ENCODE measurements at regions not wholly inside any gene's neighbourhood (a gene's known extent, or its start where the extent isn't known, plus 50 kb on each side); places are given as distances from the start of the nearest gene placed in this dataset.

- no peak for DNase-seq (ENCODE audit: extremely low read depth, low read depth, low spot score)
Measured at GRCh38 chrX:39117101-39117500, 315.8 kb downstream of the MID1IP1 start.

GRCh38 chrX:39121903-39122302, 320.6 kb downstream of the MID1IP1 start:
- no peak for DNase-seq (ENCODE audit: extremely low read depth, low read depth, low spot score)

DNA sequence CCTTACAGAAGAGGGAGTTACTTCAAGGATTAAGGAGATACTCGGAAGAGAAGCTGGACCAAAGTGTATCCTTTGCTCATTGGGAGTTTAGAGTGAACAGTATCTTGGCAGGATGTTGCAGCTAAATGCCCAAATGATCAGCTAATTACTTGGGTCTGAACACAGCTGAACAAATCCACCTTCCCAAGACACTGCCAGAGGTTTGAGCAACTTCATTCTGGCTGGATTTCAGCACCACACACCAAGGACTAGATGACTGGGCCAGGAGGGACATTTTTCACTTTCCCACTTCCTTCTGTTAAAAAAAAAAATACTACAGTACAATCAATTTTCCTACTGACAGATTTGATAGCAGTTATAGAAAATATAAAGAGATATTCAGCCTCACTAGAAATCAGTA, 324.6 kb downstream of the MID1IP1 start:
- DNase-seq (ENCODE audit: extremely low read depth, low read depth, low spot score) = no peak

DNA sequence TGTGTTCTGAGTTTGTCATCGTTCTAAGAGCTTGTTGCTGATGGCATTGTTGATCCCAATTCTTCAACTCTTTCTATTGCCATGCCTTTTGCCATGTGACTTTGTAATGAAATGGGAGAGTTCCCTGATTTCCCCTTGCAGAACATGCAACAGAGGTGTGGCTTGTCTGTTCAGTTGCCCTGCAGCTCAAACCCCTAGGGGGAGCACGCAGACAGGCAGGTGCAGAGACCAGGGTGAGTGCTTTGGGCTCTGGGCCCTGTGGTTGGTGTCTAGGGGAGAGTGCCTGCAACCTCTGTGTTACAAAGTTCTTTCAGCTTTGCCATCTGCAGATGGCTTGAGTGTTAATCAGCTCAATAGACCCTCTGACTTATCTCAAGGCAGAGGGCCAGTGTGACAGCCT, 332.7 kb downstream of the MID1IP1 start:
- no peak for DNase-seq (ENCODE audit: extremely low read depth, low read depth, low spot score)

- no peak for DNase-seq (ENCODE audit: extremely low read depth, low read depth, low spot score)
Measured at GRCh38 chrX:39137363-39137954, 336.2 kb downstream of the MID1IP1 start.

DNA sequence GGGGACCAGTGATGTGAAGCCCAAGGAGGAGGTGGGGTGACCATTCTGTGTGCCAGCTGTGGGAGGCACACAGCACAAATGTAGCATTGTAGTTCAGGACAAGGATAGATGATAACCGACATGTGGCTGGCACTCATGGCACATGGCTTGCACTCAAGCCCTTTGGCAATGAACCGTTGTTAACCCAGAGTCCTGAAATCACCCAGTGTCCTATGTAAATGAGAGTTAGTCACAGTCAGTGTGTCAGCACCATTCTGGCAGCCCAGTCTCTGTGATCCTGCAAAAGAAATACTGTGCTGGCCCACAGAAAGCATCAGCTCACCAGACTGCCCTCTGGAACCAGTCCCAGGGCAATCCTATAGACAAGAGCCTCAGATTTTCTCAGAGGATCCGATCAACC, 339.3 kb downstream of the MID1IP1 start:
- DNase-seq (ENCODE audit: extremely low read depth, low read depth, low spot score) = no peak

- DNase-seq (ENCODE audit: extremely low read depth, low read depth, low spot score) = no peak
Measured at GRCh38 chrX:39144323-39144722, 343.1 kb downstream of the MID1IP1 start.

DNA sequence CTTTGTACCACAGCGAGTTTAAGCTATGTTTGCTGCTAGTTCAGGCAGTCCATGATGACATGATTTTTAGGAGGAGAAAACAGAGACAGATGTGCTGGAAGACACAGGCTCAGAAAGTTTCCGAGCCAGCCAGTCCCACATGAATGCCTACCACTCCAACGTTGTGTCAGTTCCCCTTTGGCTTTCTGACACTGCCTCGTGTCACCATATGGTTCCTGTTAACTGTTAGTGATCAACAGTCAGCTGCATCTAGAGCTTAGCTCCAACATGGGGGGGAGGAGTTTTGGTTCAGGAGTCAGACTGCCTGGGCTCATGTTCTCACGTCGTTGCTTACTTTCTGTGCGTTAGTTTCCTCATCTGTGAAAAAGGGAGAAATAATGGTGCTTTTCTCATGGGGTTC, 343.7 kb downstream of the MID1IP1 start:
- DNase-seq (ENCODE audit: extremely low read depth, low read depth, low spot score) = no peak

- no peak for DNase-seq (ENCODE audit: extremely low read depth, low read depth, low spot score)
Measured at GRCh38 chrX:39145859-39146258, 344.6 kb downstream of the MID1IP1 start.

GRCh38 chrX:39149761-39150160, 348.5 kb downstream of the MID1IP1 start:
- DNase-seq (ENCODE audit: extremely low read depth, low read depth, low spot score) = peak; percentile 9

GRCh38 chrX:39150220-39150619, 349.0 kb downstream of the MID1IP1 start:
- no peak for DNase-seq (ENCODE audit: extremely low read depth, low read depth, low spot score)

DNA sequence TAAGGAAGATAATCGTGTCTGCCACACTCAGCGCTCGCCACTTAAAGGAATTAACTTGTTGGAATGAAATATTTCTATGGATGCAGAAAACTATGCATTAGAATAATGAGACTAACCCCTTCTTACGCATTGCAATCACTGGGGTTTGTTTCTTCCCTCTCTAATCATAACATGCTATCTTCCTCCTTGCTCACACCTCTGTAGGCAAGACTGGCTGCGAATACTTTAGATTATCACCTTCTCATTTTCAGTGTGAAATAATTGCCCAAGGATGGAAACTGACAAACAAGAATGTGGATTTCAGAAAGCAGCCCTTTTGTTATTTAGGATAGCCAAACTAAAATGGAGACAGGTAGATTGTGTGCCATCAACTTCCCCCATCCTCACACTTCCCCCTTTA, 349.4 kb downstream of the MID1IP1 start:
- DNase-seq (ENCODE audit: extremely low read depth, low read depth, low spot score) = no peak

DNA sequence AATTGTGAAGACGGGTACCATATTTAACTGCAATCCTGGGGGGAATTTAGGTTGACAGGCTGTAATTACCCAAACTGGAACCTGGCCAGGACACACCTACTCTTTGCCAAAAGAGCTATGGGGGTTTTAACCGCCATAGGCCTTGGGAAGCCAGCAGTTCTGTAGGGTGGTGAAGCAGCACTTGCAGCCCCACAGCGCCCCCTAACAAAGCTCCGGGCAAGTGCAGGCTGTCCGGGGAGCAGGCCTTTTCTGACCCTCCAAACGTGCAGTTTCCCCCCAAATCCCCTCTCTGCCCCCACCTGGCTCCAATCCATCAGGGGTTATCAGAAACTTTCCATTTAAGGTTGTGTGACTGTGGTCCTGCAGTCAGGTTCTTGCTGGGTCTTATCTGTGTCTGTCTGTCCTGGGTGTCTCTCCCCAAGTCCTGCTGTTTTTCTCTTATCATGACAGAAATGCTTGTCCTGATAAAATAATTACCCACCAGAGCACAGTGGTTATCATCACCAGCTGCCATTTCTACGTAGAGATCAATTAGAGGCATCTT, 350.9 kb downstream of the MID1IP1 start:
- DNase-seq (ENCODE audit: extremely low read depth, low read depth, low spot score) = no peak

GRCh38 chrX:39156051-39156450, 354.8 kb downstream of the MID1IP1 start:
- no peak for DNase-seq (ENCODE audit: extremely low read depth, low read depth, low spot score)

GRCh38 chrX:39157006-39157405, 355.7 kb downstream of the MID1IP1 start:
- no peak for DNase-seq (ENCODE audit: extremely low read depth, low read depth, low spot score)

GRCh38 chrX:39157796-39158195, 356.5 kb downstream of the MID1IP1 start:
- no peak for DNase-seq (ENCODE audit: extremely low read depth, low read depth, low spot score)

DNA sequence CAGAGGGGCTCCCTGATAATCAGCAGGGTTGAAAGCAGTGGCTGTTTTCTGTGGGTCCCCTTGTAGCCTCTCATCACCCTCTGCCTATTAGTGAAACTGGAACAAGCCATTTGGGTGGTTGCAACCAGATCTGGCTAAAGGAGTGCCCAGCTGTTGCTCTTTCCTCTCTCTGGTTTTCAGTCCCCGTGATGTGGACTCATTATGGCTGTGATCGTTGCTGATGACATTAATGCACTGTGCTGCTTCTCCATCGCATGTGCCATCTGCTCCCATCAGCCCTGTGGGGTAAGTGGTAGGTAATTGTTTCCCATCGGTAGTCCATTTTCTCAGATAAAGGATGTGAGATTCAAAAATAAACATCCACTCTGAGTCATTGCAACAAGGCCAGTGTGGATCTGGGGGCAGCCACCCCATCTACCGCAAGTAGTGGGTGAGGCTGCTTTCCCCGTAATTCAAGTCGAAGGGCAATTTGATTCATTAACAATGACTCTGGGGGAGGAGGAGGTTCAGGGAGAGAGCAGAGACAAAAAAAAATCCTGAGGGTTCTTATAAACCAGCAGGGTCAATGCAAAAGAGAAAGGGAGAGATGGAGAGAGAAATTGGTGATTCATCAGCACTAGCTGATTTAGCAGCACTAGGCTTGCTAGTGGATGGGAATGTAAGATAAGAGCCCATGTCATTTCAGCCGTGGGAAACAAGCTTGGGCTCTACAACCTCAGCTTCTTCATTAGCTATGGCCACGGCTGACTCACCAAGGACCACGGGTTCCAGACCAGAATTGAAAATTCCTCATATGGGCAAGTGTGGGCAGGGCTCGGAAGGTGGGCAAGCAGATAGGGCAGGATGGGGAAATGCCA, 357.8 kb downstream of the MID1IP1 start:
- no peak for DNase-seq (ENCODE audit: extremely low read depth, low read depth, low spot score)

DNA sequence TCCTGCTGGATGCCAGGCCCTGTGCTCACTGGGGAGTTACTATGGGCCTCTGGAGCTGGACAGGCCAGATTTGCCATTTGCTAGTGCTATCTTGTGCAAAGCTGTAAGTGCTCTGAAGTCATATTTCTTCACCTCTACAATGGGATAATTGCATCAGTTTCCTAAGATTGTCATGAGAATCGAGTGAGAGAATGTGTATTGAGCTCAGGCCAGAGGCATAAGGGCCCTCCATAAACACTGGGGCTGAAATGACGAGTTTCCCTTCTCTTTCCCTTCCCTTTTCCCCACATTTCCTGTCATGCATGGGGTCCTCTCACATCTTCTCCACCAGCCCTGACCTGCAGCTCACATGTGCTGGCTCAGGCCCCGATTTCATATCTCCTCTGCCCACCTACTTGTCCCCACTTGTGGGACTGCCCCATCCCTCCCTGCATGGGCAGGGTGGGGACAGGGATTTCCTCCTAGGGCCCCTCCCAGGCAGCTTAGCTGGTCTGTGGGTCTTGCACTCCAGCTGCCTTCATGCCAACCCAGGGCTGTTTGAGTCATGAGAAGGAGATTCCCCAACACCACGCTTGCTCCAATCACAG, 358.8 kb downstream of the MID1IP1 start:
- DNase-seq (ENCODE audit: extremely low read depth, low read depth, low spot score) = no peak

DNA sequence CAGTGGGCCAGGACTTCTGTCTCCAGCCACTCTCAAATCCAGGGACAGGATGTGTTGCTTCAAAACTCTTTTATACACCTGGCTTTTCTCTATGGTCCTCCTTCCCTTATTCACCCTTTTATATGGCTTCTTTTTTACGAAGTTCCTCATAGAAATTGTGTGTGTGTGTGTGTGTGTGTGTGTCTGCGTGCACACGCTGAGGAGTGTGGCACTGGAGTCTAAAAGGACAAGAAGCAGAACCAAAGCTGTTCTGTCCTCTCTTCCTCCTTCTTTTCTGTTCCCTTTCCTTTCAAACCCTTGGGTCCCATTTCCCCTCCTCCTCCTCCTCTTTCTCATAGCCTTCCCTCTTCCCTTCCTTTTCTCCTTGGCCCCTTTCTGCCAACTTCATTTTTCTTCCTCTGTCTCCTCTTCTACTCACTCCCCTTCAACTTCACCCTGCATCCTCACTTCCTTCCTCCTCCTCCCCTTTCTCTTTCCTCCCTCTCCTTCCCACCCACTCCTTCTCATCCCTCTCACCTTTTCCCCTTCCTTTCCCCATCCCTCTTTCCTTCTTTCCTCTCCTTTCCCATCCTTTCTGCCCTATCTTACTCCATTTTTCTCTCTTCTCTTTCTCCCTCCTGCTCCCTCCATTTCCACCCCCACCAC, 360.5 kb downstream of the MID1IP1 start:
- DNase-seq (ENCODE audit: extremely low read depth, low read depth, low spot score) = no peak

DNA sequence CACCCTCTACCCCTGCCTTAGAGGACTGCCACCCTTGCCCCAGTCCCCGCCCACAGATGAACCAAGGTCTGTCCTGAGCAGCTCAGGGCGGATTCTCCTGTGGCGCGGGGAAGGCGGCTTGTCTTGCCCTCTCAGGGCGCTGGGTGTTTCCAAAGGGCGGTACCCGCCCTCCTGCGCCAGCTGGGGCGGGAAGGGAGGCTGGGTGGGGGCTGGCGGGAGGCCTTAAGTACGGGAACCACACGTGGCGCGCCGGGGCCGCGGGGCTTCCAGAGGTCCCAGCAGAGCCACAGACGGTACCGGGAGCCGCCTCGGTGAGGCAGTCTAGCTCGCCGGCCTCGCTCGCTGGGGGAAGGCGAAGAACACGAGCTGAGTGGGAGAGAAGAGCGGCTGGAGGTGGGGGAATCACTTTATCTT, 361.1 kb downstream of the MID1IP1 start:
- DNase-seq (ENCODE audit: extremely low read depth, low read depth, low spot score) = no peak

GRCh38 chrX:39163581-39164126, 362.4 kb downstream of the MID1IP1 start:
- DNase-seq (ENCODE audit: extremely low read depth, low read depth, low spot score) = no peak

Measured in glomerular endothelial cell (primary cell).